Body of pancreas (tissue), 4 donors: ENCODE measurements at regions not wholly inside any gene's neighbourhood (a gene's known extent, or its start where the extent isn't known, plus 50 kb on each side); places are given as distances from the start of the nearest gene placed in this dataset.

Experiments
- ATAC-seq: fragments of 150-250 bp; one replicate; pipeline ENCODE4 v1.9.1; 2016
- DNase-seq, 4 donors: peaks; one replicate each; pipeline ENCODE4 v3.0.0-alpha.2; 2019
- H3K27ac ChIP-seq, 4 donors: fragments of 200-600 bp; sonication (generic); 1 replicate in 3 of 4; 2 replicates in 1 of 4; pipeline versions ENCODE4 v1.5.1 to v1.6.1; 2016 to 2019; ENCODE audit warnings: mild to moderate bottlenecking in 1 of 4, mixed read lengths in 1 of 4, moderate library complexity in 1 of 4
- H3K27me3 ChIP-seq, 2 donors: fragments of 200-600 bp; sonication (generic); one replicate each; pipeline ENCODE4 v1.6.0; 2016; ENCODE audit warnings: mild to moderate bottlenecking in 1 of 2
- H3K36me3 ChIP-seq, 2 donors: fragments of 200-600 bp; sonication (generic); replicated peaks in 1 of 2; 2 replicates each; pipeline ENCODE4 v1.5.1; 2016; ENCODE audit warnings: low read depth in 2 of 2; ENCODE audit not compliant: insufficient read depth in 1 of 2
- H3K4me1 ChIP-seq: fragments of 200-600 bp; sonication (generic); one replicate; pipeline ENCODE4 v1.6.0; 2016
- H3K4me3 ChIP-seq, 2 donors: fragments of 200-600 bp; sonication (generic); 1 replicate in 1 of 2; 2 replicates in 1 of 2; pipeline ENCODE4 v1.5.1; 2016 to 2019
- H3K9me3 ChIP-seq, 3 donors: fragments of 200-600 bp; sonication (generic); 1 replicate in 2 of 3; 2 replicates in 1 of 3; pipeline ENCODE4 v1.5.1; 2016
- POLR2A ChIP-seq, 3 donors: fragments of 450-650 bp; IDR thresholded peaks; one replicate each; pipeline ENCODE4 v1.6.1; 2016; ENCODE audit warnings: antibody characterized with exemption in 3 of 3, mild to moderate bottlenecking in 2 of 3
- WGBS, 2 donors: methylation state at CpG; one replicate each; pipeline ENCODE4 v1.1.5; 2017; 5-methylcytosine and 5-hydroxymethylcytosine counted together
- intact Hi-C: fragments of 100-400 bp; cut with DNase I; formaldehyde crosslinking; loops from one replicate; pipeline ENCODE4 v1.15.1; 2023
- TF ChIP-seq, protein P1 (sequence below), 7 experiments: fragments of 450-650 bp in 4 of 7; fragments of 200-600 bp in 3 of 7; sonication (generic) in 3 of 7; IDR thresholded peaks; one replicate each; pipeline ENCODE4 v1.5.1; 2016 to 2019; ENCODE audit warnings: antibody characterized with exemption in 7 of 7

DNA sequence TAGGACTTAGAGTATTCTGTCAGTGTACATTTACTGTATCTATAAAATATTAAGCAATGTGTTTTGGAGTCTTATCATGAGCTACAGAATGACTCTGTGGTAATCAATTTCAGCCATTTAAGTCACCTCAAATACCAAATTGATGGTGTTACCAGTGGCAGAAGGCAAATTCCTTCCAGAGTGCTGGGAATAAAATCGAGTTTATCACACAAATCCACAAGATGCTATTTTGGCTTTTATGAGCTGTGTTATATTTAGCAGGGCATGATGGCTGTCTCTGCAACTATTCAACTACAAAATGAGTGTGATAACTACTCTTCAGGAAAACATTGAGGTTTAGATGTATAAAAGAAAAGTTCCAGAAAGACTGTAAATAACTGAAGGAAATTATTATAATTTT, 78.2 kb downstream of the AREG start:
- Histone ChIP-seq H3K27ac (no peak overlapping the region), H3K36me3 (no peaks in the 10 kb centered on the region), H3K4me3 (no peak overlapping the region), H3K9me3 (no peaks in the 10 kb centered on the region), H3K4me1 (no peaks in the 10 kb centered on the region), H3K27me3 (no peaks in the 10 kb centered on the region)
- intact Hi-C loops, result no loop called here
- DNase-seq, result no peak
- TF ChIP-seq, protein P1, sequence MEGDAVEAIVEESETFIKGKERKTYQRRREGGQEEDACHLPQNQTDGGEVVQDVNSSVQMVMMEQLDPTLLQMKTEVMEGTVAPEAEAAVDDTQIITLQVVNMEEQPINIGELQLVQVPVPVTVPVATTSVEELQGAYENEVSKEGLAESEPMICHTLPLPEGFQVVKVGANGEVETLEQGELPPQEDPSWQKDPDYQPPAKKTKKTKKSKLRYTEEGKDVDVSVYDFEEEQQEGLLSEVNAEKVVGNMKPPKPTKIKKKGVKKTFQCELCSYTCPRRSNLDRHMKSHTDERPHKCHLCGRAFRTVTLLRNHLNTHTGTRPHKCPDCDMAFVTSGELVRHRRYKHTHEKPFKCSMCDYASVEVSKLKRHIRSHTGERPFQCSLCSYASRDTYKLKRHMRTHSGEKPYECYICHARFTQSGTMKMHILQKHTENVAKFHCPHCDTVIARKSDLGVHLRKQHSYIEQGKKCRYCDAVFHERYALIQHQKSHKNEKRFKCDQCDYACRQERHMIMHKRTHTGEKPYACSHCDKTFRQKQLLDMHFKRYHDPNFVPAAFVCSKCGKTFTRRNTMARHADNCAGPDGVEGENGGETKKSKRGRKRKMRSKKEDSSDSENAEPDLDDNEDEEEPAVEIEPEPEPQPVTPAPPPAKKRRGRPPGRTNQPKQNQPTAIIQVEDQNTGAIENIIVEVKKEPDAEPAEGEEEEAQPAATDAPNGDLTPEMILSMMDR (IDR thresholded peaks at IDR 0.05), result no peak
- TF ChIP-seq POLR2A (IDR thresholded peaks at IDR 0.05), result no peak
- no peak for ATAC-seq
- WGBS, 2 donors, result 23 to 38% methylated on average over 1 of the region's 1 CpG

DNA sequence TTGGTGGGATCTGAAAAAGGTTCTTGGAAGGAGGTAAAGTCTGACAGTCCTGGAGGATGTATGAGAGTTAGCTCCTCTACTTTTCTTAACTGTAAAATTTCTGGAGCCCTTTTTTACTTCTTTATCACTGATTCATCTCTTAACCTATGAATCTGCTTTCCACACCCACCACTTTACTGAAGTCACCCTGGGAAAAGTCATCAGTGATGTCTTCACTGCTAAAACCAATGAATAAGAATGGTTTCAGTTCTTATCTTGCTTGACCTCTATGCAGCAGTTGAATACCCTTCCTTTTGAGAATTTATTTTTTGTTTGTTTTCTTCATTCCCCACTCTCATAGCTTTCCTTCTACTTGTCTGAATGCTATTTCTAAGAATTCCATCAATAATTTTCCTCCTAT, 80.0 kb downstream of the AREG start:
- no peak overlapping the region for H3K4me3 ChIP-seq
- ATAC-seq (no peak), DNase-seq (no peak)
- H3K36me3 ChIP-seq, result no peaks in the 10 kb centered on the region
- H3K27me3 ChIP-seq, result no peaks in the 10 kb centered on the region
- no peaks in the 10 kb centered on the region for H3K4me1 ChIP-seq
- intact Hi-C loops, result no loop called here
- no peak overlapping the region for H3K27ac ChIP-seq
- no peaks in the 10 kb centered on the region for H3K9me3 ChIP-seq
- no peak for TF ChIP-seq POLR2A (IDR thresholded peaks at IDR 0.05)
- TF ChIP-seq, protein P1 (IDR thresholded peaks at IDR 0.05), result no peak

DNA sequence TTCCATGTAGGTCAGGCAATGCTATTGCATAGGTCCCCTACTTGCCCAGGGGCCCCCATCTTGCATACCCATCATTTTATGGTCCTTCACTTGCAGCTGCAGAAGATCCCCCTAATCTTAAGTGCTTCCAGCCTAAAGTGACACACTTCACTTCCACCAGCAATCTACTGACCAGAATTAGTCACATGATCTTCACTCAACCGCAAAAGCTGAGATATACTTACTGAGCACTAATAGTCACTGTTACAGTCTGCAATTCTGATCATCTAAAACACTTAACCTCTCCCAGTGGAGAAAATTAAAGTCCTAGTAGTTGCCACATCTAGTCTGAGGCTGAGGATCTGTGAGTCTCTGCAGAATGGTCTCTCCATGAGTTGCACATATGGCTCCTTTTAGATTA, 82.1 kb downstream of the AREG start:
- intact Hi-C loops, result no loop called here
- Histone ChIP-seq H3K4me3 (no peak overlapping the region), H3K27ac (no peak overlapping the region), H3K27me3 (no peaks in the 10 kb centered on the region), H3K4me1 (no peaks in the 10 kb centered on the region), H3K36me3 (no peaks in the 10 kb centered on the region), H3K9me3 (no peaks in the 10 kb centered on the region)
- DNase-seq, result no peak
- ATAC-seq, result no peak
- TF ChIP-seq, protein P1 (IDR thresholded peaks at IDR 0.05), result no peak
- no peak for TF ChIP-seq POLR2A (IDR thresholded peaks at IDR 0.05)
- 68 to 83% methylated on average over 1 of the region's 1 CpG for WGBS, 2 donors

DNA sequence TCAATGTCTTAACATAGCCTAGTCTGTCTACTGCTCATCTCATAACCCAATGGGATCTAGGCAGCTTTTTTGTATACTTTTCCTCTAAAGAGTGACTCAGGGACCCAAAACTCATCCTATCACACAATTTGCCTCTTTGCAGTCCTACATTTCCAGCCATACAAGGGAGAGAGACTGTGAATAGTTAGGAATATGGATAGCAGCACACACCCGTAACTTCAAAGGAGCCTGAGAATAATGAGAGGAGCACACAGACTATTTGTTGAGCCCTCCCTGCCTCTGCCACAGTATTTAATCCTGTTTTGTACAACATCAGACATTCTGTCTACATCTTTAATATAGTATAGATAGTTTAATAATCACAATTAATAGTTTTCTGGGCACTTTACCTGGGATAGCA, 83.2 kb downstream of the AREG start:
- WGBS, 2 donors, result 85 to 91% methylated on average over 1 of the region's 1 CpG
- TF ChIP-seq, protein P1 (IDR thresholded peaks at IDR 0.05), result no peak
- no peak for TF ChIP-seq POLR2A (IDR thresholded peaks at IDR 0.05)
- intact Hi-C loops, result no loop called here

DNA sequence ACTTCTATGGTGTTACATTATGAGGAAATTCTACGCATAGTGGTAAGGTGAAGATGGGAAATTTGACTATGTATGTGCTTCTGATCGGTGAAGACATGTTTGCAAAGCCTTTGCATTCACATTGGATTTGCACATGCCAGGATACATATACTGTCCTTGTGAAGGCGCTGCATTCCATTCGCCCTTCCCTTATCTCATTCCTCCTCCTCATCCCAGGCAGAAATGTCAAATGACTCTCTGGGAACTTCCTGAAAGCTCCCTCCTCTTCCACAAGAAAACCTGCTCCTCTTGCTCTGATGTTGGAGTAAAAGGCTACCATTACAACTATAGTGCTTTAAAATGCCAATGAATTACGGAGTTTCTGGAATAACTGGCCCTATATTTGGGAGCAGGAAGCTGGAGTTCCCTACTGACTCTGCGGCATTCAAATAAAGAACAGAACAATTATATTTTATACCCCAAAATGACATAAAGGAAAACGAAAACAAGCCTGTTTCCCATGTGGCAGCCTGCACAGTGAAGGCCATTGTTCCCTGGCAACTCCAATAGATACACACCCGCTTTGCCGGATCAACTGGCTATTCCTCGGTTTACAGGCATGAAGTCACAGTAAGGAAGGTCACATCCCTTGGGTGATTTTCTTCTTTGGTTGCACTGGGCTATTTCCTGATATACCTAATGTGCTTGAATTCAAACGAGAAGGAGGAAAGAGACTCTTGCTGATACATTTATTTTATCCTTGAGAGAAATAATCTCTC, 84.5 kb downstream of the AREG start:
- no peak for TF ChIP-seq POLR2A (IDR thresholded peaks at IDR 0.05)
- TF ChIP-seq, protein P1 (IDR thresholded peaks at IDR 0.05), result no peak
- no peak for DNase-seq
- H3K36me3 ChIP-seq, result no peaks in the 10 kb centered on the region
- H3K9me3 ChIP-seq, result no peaks in the 10 kb centered on the region
- 73 to 78% methylated on average over 11 of the region's 11 CpGs for WGBS, 2 donors
- intact Hi-C loops, result no loop called here
- H3K4me1 ChIP-seq, result no peaks in the 10 kb centered on the region
- H3K27me3 ChIP-seq, result no peaks in the 10 kb centered on the region
- no peak overlapping the region for H3K4me3 ChIP-seq
- ATAC-seq, result no peak
- H3K27ac ChIP-seq, result no peak overlapping the region

More for the DNA sequence above, 83.2 kb downstream of the AREG start:
- Histone ChIP-seq H3K27me3 (no peaks in the 10 kb centered on the region), H3K36me3 (no peaks in the 10 kb centered on the region), H3K4me3 (no peak overlapping the region), H3K9me3 (no peaks in the 10 kb centered on the region), H3K27ac (no peak overlapping the region), H3K4me1 (no peaks in the 10 kb centered on the region)
- ATAC-seq (no peak), DNase-seq (no peak)
